ENCODE measurements at regions not wholly inside any gene's neighbourhood (a gene's known extent, or its start where the extent isn't known, plus 50 kb on each side); places are given as distances from the start of the nearest gene placed in this dataset.

DNA sequence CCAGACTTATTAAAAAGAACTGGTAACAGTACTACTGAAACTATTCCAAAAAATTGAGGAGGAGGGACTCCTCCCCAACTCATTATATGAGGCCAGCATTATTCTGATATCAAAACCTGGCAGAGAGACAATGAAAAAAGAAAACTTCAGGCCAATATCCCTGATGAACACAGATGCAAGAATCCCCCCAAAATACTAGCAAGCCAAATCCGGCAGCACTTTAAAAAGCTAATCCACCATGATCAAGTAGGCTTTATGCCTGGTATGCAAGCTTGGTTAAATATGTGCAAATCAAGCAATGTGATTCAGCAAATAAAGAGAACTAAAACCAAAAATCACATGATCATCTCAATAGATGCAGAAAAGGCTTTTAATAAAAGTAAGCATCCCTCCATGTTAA lies 2271.0 kb upstream of the C9orf72 start:
- H3K27me3 ChIP-seq (ENCODE audit: insufficient read depth, low read length) = no peaks in the 10 kb centered on the region
- no peak overlapping the region for H3K27ac ChIP-seq (ENCODE audit: low read length)
- H3K9ac ChIP-seq (ENCODE audit: low read depth, low read length) = no peak overlapping the region
- H3K4me1 ChIP-seq (ENCODE audit: insufficient read depth, low read length) = no peaks in the 10 kb centered on the region
- no peaks in the 10 kb centered on the region for H3K36me3 ChIP-seq (ENCODE audit: insufficient read depth, low read depth, low read length)
- no peak overlapping the region for H3K4me3 ChIP-seq (ENCODE audit: low read length)
- H3K9me3 ChIP-seq (ENCODE audit: insufficient read depth, low read depth, low read length) = no peaks in the 10 kb centered on the region

DNA sequence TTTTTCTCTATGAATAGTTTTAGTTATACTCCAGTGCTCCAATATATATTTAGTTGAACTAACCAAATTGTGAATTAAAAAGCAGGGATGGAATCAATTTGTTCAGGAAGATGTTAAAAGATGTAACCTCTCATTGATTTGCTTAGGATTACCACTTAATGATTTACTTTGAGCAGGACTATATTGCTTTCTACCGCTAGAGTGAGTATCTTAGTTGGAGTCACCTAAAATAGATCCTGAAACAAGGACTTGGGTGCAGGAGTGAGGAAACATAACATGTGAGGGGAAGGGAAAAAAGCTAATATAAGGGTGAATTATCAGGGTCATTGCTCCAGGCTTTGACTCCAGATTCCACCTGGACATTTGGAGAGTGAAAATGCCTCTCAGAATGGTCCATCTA lies 2277.4 kb upstream of the C9orf72 start:
- no peaks in the 10 kb centered on the region for H3K4me1 ChIP-seq (ENCODE audit: insufficient read depth, low read length)
- no peak overlapping the region for H3K9ac ChIP-seq (ENCODE audit: low read depth, low read length)
- H3K9me3 ChIP-seq (ENCODE audit: insufficient read depth, low read depth, low read length) = no peaks in the 10 kb centered on the region
- no peaks in the 10 kb centered on the region for H3K36me3 ChIP-seq (ENCODE audit: insufficient read depth, low read depth, low read length)
- no peak overlapping the region for H3K4me3 ChIP-seq (ENCODE audit: low read length)
- H3K27me3 ChIP-seq (ENCODE audit: insufficient read depth, low read length) = no peaks in the 10 kb centered on the region
- H3K27ac ChIP-seq (ENCODE audit: low read length) = no peak overlapping the region

DNA sequence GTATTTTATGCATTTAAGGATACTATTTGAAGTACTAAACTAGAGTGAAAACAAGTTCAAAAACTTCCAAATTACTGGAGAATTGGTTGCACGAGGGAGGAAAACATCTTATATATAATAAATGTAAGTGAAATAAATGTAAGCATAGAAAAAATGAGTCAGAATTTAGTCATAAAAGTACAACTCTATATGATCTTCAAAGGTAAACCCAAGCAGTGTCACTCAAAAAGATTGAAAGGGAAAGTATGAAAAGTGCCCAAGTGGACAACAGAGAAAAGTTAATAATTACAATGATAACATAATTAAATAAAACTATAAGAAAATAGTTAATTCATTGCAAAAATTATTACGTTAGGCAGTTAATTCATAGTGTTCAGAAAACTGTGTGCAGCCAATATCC lies 2288.5 kb upstream of the C9orf72 start:
- H3K9ac ChIP-seq (ENCODE audit: low read depth, low read length) = no peak overlapping the region
- no peaks in the 10 kb centered on the region for H3K9me3 ChIP-seq (ENCODE audit: insufficient read depth, low read depth, low read length)
- H3K27me3 ChIP-seq (ENCODE audit: insufficient read depth, low read length) = no peaks in the 10 kb centered on the region
- no peaks in the 10 kb centered on the region for H3K36me3 ChIP-seq (ENCODE audit: insufficient read depth, low read depth, low read length)
- H3K4me1 ChIP-seq (ENCODE audit: insufficient read depth, low read length) = no peaks in the 10 kb centered on the region
- H3K4me3 ChIP-seq (ENCODE audit: low read length) = no peak overlapping the region
- H3K27ac ChIP-seq (ENCODE audit: low read length) = no peak overlapping the region

DNA sequence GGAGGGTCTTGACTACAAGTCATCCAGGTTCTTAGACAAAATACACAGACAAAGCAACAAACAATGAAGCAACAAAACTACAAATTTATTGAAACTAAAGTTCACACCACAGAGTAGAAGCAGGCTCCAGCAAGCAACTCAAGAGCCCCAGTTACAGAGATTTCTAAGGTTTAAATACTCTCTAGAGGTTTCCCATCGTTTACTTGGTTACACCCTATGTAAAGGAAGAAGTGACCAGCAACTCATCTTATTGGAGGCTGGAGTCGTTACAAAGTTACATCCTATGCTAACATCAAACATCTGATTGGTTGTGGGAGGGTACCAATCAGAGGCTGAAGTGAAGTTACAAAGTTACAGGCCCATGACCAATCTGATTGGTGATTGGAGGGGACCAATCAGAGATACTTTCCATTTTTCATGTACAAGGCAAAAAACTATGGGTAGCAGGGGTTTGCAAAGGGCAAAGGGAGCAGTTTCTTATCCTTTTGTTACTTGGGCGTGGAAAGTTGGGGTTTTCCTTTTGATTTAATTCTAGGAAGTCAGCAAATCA lies 2292.6 kb upstream of the C9orf72 start:
- H3K36me3 ChIP-seq (ENCODE audit: insufficient read depth, low read depth, low read length) = no peaks in the 10 kb centered on the region
- H3K4me3 ChIP-seq (ENCODE audit: low read length) = no peak overlapping the region
- H3K9ac ChIP-seq (ENCODE audit: low read depth, low read length) = no peak overlapping the region
- H3K9me3 ChIP-seq (ENCODE audit: insufficient read depth, low read depth, low read length) = no peaks in the 10 kb centered on the region
- H3K4me1 ChIP-seq (ENCODE audit: insufficient read depth, low read length) = no peaks in the 10 kb centered on the region
- no peaks in the 10 kb centered on the region for H3K27me3 ChIP-seq (ENCODE audit: insufficient read depth, low read length)
- H3K27ac ChIP-seq (ENCODE audit: low read length) = no peak overlapping the region

DNA sequence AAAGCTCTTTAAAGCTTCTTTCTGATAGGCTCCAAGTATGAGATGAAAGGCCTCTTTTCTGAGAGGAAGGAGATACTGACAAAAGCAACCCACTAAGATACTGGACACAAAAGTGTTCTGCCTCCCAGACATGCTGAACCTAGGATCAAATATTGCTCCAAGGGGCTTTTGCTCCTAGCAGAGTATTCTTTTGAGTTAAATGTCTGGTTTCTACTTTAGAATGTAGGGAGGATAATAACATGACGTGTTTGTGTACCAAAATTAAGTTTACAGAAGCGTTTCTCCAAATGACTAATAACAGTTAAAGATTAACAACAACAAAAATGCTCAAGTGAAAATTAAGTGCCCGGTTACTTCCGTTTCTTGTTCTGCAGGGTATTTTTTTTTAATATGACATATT lies 2293.3 kb upstream of the C9orf72 start:
- Histone ChIP-seq H3K27me3 (ENCODE audit: insufficient read depth, low read length) (no peaks in the 10 kb centered on the region), H3K9ac (ENCODE audit: low read depth, low read length) (no peak overlapping the region), H3K9me3 (ENCODE audit: insufficient read depth, low read depth, low read length) (no peaks in the 10 kb centered on the region), H3K4me1 (ENCODE audit: insufficient read depth, low read length) (no peaks in the 10 kb centered on the region), H3K27ac (ENCODE audit: low read length) (no peak overlapping the region), H3K4me3 (ENCODE audit: low read length) (no peak overlapping the region), H3K36me3 (ENCODE audit: insufficient read depth, low read depth, low read length) (no peaks in the 10 kb centered on the region)

DNA sequence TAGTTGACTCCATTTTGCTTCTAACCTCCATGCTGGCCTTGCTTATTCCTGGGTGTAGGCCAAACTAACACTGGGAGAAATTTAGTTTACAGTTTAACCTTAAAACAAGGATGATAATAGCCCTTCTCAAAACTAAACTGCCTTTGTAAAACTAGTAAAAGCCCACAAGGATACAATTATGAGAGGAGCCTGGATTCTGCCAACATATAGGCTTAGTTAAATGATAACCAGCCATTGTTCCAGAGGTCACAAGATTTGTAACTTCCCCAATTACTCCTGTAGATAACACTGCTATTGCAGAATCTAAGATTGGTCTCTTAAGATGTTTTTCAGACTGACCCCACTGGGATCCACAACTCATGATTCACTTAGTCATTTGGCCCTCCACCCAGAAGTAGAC lies 2300.3 kb upstream of the C9orf72 start:
- Histone ChIP-seq H3K9ac (ENCODE audit: low read depth, low read length) (no peak overlapping the region), H3K27me3 (ENCODE audit: insufficient read depth, low read length) (no peaks in the 10 kb centered on the region), H3K36me3 (ENCODE audit: insufficient read depth, low read depth, low read length) (no peaks in the 10 kb centered on the region), H3K4me3 (ENCODE audit: low read length) (no peak overlapping the region), H3K27ac (ENCODE audit: low read length) (no peak overlapping the region), H3K4me1 (ENCODE audit: insufficient read depth, low read length) (peaks cover 9% of the 10 kb centered on the region; the same call in 1 of the 2 replicates), H3K9me3 (ENCODE audit: insufficient read depth, low read depth, low read length) (no peaks in the 10 kb centered on the region)

DNA sequence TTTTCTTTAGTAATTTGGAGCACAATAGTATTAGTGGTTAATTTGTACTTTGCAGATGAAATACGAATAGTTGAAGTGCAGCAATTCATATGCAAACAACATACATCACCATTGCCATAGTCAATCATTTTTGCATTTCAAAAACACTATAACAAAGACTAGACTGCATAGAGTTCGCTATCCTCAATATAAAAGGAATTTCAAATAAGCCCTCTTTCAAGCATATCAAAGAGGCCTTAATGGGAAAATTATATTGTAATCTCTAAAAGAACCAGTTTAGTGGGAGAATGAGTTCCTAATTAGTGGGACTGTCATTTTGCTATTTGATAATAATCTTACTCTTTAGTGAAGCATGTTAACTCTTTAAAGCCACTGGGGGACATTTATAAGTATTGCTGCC lies 2302.3 kb upstream of the C9orf72 start:
- no peaks in the 10 kb centered on the region for H3K36me3 ChIP-seq (ENCODE audit: insufficient read depth, low read depth, low read length)
- H3K9ac ChIP-seq (ENCODE audit: low read depth, low read length) = no peak overlapping the region
- no peaks in the 10 kb centered on the region for H3K9me3 ChIP-seq (ENCODE audit: insufficient read depth, low read depth, low read length)
- peaks cover 9% of the 10 kb centered on the region; the same call in 1 of the 2 replicates for H3K4me1 ChIP-seq (ENCODE audit: insufficient read depth, low read length)
- H3K27ac ChIP-seq (ENCODE audit: low read length) = no peak overlapping the region
- no peaks in the 10 kb centered on the region for H3K27me3 ChIP-seq (ENCODE audit: insufficient read depth, low read length)
- H3K4me3 ChIP-seq (ENCODE audit: low read length) = no peak overlapping the region

DNA sequence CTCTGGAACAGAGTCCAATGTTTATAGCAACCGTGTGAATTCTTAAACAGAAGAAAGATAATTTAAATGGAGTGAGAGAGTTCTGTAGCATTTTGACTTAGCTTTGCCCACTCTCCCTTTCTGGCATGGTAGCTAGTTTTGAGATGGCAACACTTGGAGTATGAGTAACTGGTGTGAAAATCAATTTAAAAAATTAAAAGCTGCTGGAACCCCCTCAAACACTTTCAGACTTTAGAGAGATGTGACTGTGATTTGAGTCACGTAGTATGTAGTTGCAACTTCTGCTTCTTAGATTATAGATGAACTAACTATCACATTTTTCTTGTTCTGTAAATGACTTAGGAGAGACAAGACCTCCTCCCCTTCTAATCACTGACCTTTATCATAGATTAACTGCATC lies 2309.5 kb upstream of the C9orf72 start:
- Histone ChIP-seq H3K4me3 (ENCODE audit: low read length) (no peak overlapping the region), H3K36me3 (ENCODE audit: insufficient read depth, low read depth, low read length) (no peaks in the 10 kb centered on the region), H3K9ac (ENCODE audit: low read depth, low read length) (no peak overlapping the region), H3K27ac (ENCODE audit: low read length) (no peak overlapping the region), H3K4me1 (ENCODE audit: insufficient read depth, low read length) (no peaks in the 10 kb centered on the region), H3K9me3 (ENCODE audit: insufficient read depth, low read depth, low read length) (no peaks in the 10 kb centered on the region), H3K27me3 (ENCODE audit: insufficient read depth, low read length) (no peaks in the 10 kb centered on the region)

DNA sequence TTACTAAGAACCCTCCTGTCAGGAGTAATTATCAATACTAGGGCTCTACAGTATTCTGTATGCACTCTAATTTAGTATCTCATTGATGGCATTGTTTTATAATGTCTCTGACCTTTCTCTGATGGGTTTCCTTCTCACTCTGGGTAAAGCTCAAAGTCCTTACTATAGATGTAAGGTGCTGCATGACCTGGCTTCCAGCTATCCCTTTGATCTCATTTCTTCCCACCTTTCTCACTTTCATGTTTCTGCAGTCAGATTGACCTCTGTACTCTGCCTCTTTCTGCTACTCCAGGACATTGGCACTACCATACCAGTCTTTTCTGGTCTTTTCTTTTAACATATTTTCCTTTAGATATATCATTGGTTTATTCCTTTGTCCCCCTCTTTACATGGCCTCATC lies 2332.8 kb upstream of the C9orf72 start:
- Histone ChIP-seq H3K36me3 (ENCODE audit: insufficient read depth, low read depth, low read length) (no peaks in the 10 kb centered on the region), H3K4me3 (ENCODE audit: low read length) (no peak overlapping the region), H3K27me3 (ENCODE audit: insufficient read depth, low read length) (no peaks in the 10 kb centered on the region), H3K9ac (ENCODE audit: low read depth, low read length) (no peak overlapping the region), H3K4me1 (ENCODE audit: insufficient read depth, low read length) (no peaks in the 10 kb centered on the region), H3K27ac (ENCODE audit: low read length) (no peak overlapping the region), H3K9me3 (ENCODE audit: insufficient read depth, low read depth, low read length) (no peaks in the 10 kb centered on the region)

DNA sequence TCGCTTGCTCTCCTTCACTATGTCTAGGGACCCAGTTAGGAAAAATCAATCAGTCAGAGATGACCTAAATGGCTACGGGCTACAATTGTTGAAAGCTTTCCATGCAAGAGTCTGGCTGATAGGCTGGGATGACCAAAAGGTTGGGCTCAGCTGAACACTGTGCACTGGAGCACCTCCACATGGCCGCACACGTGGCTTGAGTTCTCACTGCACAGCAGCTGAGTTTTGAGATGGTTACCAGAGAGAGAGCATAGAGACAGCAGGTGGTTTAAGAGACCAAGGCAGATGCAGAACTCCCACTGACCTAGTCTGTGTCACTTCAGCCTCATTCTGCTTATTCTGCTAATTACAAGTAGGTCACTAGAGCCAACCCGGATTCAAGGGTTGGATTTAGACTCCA lies 2354.8 kb upstream of the C9orf72 start:
- Histone ChIP-seq H3K9ac (ENCODE audit: low read depth, low read length) (no peak overlapping the region), H3K27ac (ENCODE audit: low read length) (no peak overlapping the region), H3K4me1 (ENCODE audit: insufficient read depth, low read length) (no peaks in the 10 kb centered on the region), H3K36me3 (ENCODE audit: insufficient read depth, low read depth, low read length) (no peaks in the 10 kb centered on the region), H3K4me3 (ENCODE audit: low read length) (no peak overlapping the region), H3K27me3 (ENCODE audit: insufficient read depth, low read length) (no peaks in the 10 kb centered on the region), H3K9me3 (ENCODE audit: insufficient read depth, low read depth, low read length) (no peaks in the 10 kb centered on the region)

DNA sequence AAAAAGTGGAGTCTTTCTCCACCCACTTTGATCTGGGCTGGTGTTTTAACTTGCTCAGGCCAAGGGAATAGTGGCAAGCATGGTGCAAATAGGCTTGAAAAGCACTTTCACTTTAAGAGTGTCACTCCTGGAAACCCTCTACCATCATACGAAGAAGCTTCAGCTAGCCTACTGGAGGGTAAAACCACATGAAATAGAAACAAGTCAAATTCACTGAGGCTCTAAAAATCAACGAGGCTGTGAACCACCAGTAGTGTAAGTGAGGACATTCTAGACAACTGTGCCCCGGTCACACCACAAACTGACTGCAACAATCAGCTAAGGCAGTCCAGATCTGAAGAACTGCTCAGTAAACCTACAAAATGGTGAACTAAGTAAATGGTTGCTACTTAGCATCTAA lies 2366.3 kb upstream of the C9orf72 start:
- H3K9me3 ChIP-seq (ENCODE audit: insufficient read depth, low read depth, low read length) = no peaks in the 10 kb centered on the region
- no peak overlapping the region for H3K4me3 ChIP-seq (ENCODE audit: low read length)
- no peaks in the 10 kb centered on the region for H3K4me1 ChIP-seq (ENCODE audit: insufficient read depth, low read length)
- no peaks in the 10 kb centered on the region for H3K27me3 ChIP-seq (ENCODE audit: insufficient read depth, low read length)
- H3K9ac ChIP-seq (ENCODE audit: low read depth, low read length) = no peak overlapping the region
- no peak overlapping the region for H3K27ac ChIP-seq (ENCODE audit: low read length)
- no peaks in the 10 kb centered on the region for H3K36me3 ChIP-seq (ENCODE audit: insufficient read depth, low read depth, low read length)

DNA sequence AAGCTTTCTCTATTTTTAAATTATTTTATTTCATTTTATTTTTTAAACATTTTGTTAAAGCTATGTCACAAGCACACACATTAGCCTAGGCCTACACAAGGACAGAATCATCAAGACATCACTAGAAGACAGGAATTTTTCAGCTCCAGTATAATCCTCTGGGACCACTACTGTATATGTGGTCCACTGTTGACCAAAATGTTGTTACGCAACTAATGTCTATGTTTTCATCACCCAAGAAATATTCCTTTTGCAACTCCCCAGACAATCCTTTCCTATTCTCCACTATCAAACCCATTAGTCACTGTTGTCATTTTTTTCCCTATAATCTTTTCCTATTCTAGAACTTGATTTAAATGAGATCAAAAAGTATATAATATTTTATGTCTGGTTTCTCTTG lies 2371.7 kb upstream of the C9orf72 start:
- H3K27ac ChIP-seq (ENCODE audit: low read length) = no peak overlapping the region
- no peaks in the 10 kb centered on the region for H3K9me3 ChIP-seq (ENCODE audit: insufficient read depth, low read depth, low read length)
- no peaks in the 10 kb centered on the region for H3K27me3 ChIP-seq (ENCODE audit: insufficient read depth, low read length)
- no peaks in the 10 kb centered on the region for H3K36me3 ChIP-seq (ENCODE audit: insufficient read depth, low read depth, low read length)
- H3K4me3 ChIP-seq (ENCODE audit: low read length) = no peak overlapping the region
- H3K9ac ChIP-seq (ENCODE audit: low read depth, low read length) = no peak overlapping the region
- H3K4me1 ChIP-seq (ENCODE audit: insufficient read depth, low read length) = no peaks in the 10 kb centered on the region

DNA sequence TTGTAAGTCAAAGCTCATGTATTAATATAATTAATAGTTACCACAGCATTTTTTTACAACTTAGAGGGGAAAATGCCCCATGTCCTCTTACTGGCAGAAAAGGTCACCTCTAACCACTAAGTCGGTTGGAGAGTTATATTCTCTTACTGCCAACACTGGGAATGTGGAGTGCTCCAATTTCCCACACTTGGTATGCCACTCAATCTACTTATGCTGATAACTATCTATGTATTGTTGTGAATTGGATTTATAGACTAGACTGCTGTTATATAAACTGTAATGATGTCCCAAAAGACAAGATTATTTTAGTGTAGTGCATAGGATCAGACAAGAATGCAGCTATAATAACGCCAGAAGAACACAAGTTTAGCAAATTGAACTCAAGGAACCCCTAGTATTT lies 2385.2 kb upstream of the C9orf72 start:
- H3K4me3 ChIP-seq (ENCODE audit: low read length) = no peak overlapping the region
- no peaks in the 10 kb centered on the region for H3K27me3 ChIP-seq (ENCODE audit: insufficient read depth, low read length)
- H3K36me3 ChIP-seq (ENCODE audit: insufficient read depth, low read depth, low read length) = no peaks in the 10 kb centered on the region
- H3K4me1 ChIP-seq (ENCODE audit: insufficient read depth, low read length) = 0 out of 2 replicates have a peak, but pooled peaks cover 2% of the 10 kb centered on the region
- no peaks in the 10 kb centered on the region for H3K9me3 ChIP-seq (ENCODE audit: insufficient read depth, low read depth, low read length)
- no peak overlapping the region for H3K27ac ChIP-seq (ENCODE audit: low read length)
- no peak overlapping the region for H3K9ac ChIP-seq (ENCODE audit: low read depth, low read length)

All from iPS-20b (cell line).